GM21367 (cell line): ENCODE measurements at regions not wholly inside any gene's neighbourhood (a gene's known extent, or its start where the extent isn't known, plus 50 kb on each side); places are given as distances from the start of the nearest gene placed in this dataset.
"Not testable (repeated sequence)": the region's sequence is repeated elsewhere in the genome, so short reads cannot be mapped to it uniquely, and the experiment has no call there.

Experiments used
- ATAC-seq: cut with Tn5 transposase; IDR thresholded peaks from one replicate; pipeline ENCODE4 v1.9.1; 2021; ENCODE audit not compliant: unreplicated experiment

GRCh38 chr17:27090450-27091042, 203.4 kb upstream of the WSB1 start:
- ATAC-seq, result not testable (repeated sequence)

GRCh38 chr17:27091043-27091497, 202.8 kb upstream of the WSB1 start:
- ATAC-seq, result no peak

GRCh38 chr17:27094179-27094578, 199.7 kb upstream of the WSB1 start:
- ATAC-seq, result not testable (repeated sequence)

GRCh38 chr17:27095821-27096220, 198.1 kb upstream of the WSB1 start:
- not testable (repeated sequence) for ATAC-seq

- ATAC-seq, result not testable (repeated sequence)
Observed at GRCh38 chr17:27099266-27099665, 194.6 kb upstream of the WSB1 start.

- ATAC-seq, result not testable (repeated sequence)
Observed at GRCh38 chr17:27104605-27105221, 189.2 kb upstream of the WSB1 start.

GRCh38 chr17:27105636-27106035, 188.3 kb upstream of the WSB1 start:
- no peak for ATAC-seq

- no peak for ATAC-seq
Observed at GRCh38 chr17:27106347-27106981, 187.4 kb upstream of the WSB1 start.

- no peak for ATAC-seq
Observed at GRCh38 chr17:27106982-27107360, 186.9 kb upstream of the WSB1 start.

GRCh38 chr17:27107386-27108328, 186.3 kb upstream of the WSB1 start:
- ATAC-seq, result not testable (repeated sequence)

GRCh38 chr17:27109346-27109745, 184.6 kb upstream of the WSB1 start:
- ATAC-seq, result no peak

- ATAC-seq, result no peak
Observed at GRCh38 chr17:27153005-27153404, 140.9 kb upstream of the WSB1 start.

- no peak for ATAC-seq
Observed at GRCh38 chr17:27155866-27156265, 138.0 kb upstream of the WSB1 start.

GRCh38 chr17:27157297-27157696, 136.6 kb upstream of the WSB1 start:
- ATAC-seq, result no peak

GRCh38 chr17:27157898-27158297, 136.0 kb upstream of the WSB1 start:
- no peak for ATAC-seq

- no peak for ATAC-seq
Observed at GRCh38 chr17:27158382-27158781, 135.5 kb upstream of the WSB1 start.

GRCh38 chr17:27180322-27180721, 113.6 kb upstream of the WSB1 start:
- ATAC-seq, result no peak

GRCh38 chr17:27181379-27181925, 112.5 kb upstream of the WSB1 start:
- ATAC-seq, result not testable (repeated sequence)

- ATAC-seq, result no peak
Observed at GRCh38 chr17:27181935-27182334, 112.0 kb upstream of the WSB1 start.

GRCh38 chr17:27197505-27197904, 96.4 kb upstream of the WSB1 start:
- ATAC-seq, result not testable (repeated sequence)

- ATAC-seq, result no peak
Observed at GRCh38 chr17:27199948-27200347, 94.0 kb upstream of the WSB1 start.
